ENCODE measurements at regions not wholly inside any gene's neighbourhood (a gene's known extent, or its start where the extent isn't known, plus 50 kb on each side); places are given as distances from the start of the nearest gene placed in this dataset.
"Not testable (repeated sequence)": the region's sequence is repeated elsewhere in the genome, so short reads cannot be mapped to it uniquely, and the experiment has no call there.

DNA sequence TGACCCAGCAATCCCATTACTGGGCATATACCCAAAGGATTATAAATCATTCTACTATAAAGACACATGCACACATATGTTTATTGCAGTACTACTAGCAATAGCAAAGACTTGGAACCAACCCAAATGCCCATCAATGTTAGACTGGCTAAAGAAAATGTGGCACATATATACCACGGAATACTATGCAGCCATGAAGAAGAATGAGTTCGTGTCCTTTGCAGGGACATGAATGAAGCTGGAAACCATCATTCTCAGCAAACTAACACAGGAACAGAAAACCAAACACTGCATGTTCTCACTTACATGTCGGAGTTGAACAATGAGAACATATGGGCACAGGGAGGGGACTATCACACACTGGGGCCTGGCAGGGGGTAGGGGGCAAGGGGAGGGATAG is 183.0 kb downstream of the HACE1 start:
- DNase-seq (ENCODE audit: low read depth) = not testable (repeated sequence)

DNA sequence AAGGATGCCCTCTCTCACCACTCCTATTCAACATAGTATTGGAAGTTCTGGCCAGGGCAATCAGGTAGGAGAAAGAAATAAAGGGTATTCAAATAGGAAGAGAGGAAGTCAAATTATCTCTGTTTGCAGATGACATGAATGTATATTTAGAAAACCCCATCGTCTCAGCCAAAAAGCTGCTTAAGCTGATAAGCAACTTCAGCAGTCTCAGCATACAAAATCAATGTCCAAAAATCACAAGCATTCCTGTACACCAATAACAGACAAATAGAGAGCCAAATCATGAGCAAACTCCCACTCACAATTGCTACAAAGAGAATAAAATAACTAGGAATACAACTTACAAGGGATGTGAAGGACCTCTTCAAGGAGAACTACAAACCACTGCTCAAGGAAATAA is 184.6 kb downstream of the HACE1 start:
- not testable (repeated sequence) for DNase-seq (ENCODE audit: low read depth)

DNA sequence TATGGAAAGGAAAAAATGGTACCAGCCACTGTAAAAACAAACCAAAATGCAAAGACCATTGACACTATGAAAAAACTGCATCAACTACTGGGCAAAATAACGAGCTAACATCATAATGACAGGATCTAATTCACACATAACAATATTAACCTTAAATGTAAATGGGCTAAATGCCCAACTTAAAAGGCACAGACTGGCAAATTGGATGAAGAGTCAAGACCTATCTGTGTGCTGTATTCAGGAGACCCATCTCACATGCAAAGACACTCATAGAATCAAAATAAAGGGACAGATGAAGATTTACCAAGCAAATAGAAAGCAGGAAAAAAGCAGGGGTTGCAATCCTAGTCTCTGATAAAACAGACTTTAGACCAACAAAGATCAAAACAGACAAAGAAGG is 186.6 kb downstream of the HACE1 start:
- DNase-seq (ENCODE audit: low read depth) = not testable (repeated sequence)

DNA sequence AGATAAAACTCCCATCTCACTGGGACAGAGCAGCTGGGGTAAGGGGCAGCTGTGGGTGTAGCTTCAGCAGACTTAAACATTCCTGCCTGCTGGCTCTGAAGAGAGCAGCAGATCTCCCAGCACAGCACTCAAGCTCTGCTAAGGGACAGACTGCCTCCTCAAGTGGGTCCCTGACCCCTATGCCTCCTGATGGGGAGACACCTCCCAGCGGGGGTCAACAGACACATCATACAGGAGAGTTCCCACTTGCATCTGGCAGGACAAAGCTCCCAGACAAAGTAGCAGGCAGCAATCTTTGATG is 188.2 kb downstream of the HACE1 start:
- DNase-seq (ENCODE audit: low read depth) = not testable (repeated sequence)

DNA sequence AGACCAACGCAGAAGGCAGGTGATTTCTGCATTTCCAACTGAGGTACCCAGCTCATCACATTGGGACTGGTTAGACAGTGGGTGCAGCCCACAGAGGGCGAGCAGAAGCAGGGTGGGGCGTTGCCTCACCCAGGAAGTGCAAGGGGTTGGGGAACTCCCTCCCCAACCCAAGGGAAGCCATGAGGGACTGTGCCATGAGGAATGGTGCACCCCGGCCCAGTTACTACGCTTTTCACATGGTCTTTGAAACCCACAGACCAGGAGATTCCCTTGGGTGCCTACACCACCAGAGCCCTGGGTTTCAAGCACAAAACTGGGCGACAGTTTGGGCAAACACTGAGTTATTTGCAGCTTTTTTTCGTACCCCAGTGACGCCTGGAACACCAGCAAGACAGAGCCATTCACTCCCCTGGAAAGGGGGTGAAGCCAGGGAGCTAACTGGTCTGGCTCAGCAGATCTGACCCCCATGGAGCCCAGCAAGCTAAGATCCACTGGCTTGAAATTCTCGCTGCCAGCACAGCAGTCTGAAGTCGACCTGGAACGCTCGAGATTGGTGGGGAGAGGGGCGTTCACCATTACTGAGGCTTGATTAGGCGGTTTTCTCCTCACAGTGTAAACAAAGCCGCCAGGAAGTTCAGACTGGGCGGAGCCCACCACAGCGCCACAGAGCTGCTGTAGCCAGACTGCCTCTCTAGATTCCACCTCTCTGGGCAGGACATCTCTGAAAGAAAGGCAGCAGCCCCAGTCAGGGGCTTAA is 188.7 kb downstream of the HACE1 start:
- DNase-seq (ENCODE audit: low read depth) = not testable (repeated sequence)

DNA sequence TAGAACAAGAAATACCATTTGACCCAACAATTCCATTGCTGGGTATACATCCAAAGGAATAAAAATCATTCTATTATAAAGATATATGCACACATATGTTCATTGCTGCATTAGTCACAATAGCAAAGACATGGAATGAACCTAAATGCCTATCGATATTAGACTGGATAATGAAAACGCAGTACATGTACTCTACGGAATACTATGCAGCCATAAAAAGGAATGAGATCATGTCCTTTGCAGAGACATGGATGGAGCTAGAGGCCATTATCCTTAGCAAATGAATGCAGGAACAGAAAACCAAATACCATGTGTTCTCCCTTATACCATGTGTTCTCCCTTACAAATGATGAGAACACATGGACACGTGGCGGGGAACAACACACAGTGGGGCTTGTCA is 190.2 kb downstream of the HACE1 start:
- DNase-seq (ENCODE audit: low read depth) = no peak

DNA sequence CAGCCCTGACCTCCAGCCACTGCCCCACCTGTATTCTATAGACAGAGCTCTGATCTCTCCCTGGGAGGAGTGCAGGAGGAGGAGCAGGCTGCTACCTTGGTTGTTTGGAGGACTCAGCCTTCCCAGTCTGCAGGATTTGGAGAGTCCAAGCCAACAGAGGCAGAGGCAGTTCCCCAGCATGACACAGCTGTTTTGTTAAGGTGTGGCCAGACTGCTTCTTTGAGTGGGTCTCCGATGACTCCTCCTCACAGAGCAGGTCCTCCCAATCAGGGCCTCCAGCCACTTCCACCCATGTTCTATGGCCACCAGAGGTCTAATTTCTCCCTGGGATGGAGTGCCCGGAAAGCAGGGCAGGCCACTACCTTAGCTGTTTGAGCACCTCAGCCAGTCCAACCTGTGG is 203.5 kb downstream of the HACE1 start:
- no peak for DNase-seq (ENCODE audit: low read depth)

DNA sequence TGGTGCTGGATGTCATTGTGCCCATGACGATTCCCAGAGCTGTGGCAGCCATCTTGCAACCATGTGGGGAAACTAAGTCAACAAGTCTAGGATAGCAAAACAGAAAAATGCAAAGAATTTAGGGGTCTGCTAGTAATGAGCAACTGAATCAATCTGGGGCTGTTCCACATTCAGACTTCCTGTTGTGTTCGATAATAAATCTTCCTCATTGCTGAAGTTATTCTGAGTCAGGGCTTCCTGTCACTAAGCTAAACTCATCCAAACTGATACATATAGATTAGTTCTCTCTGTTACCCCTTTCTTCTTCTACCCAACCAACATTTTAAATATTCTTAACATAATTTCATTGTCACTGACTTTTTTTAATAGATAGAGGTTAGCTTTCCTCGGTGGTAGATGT is 205.9 kb downstream of the HACE1 start:
- DNase-seq (ENCODE audit: low read depth) = no peak

DNA sequence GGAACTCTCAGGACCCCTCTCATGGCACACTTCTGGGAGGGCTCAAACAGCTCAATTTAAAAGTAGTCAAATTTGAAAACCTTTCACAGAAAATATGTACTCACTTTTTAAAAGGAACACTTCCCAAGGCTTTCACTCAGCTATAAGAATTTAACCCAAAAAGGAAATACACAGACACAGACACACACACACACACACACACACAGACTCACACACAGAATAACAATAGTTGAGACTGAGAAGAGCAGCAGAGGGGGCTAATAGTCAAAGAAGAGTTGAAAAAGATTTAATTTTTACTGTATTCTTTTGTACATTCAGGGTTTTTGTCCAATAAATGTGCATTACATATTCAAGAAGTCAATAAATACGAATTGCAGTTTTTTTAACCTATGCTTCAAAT is 211.4 kb downstream of the HACE1 start:
- no peak for DNase-seq (ENCODE audit: low read depth)

DNA sequence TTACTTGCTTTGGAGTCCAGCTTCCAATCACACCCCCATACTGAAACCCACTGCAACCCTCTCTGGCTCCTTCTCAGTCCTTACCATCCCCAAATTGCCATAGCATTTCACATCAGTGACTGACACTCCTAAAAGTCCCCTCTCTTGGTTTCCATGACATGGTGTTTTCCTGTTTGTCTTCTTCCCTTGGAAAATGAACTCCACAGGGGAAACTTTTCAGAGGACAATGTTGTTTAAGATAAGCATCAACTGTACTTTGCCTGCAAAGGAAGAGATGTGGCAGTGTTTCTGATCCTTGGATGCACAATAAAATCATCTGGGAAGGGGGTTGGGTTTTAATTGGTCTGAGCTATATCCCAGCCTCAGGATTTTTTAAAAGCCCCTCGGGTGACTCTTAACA is 214.9 kb downstream of the HACE1 start:
- DNase-seq (ENCODE audit: low read depth) = no peak

DNA sequence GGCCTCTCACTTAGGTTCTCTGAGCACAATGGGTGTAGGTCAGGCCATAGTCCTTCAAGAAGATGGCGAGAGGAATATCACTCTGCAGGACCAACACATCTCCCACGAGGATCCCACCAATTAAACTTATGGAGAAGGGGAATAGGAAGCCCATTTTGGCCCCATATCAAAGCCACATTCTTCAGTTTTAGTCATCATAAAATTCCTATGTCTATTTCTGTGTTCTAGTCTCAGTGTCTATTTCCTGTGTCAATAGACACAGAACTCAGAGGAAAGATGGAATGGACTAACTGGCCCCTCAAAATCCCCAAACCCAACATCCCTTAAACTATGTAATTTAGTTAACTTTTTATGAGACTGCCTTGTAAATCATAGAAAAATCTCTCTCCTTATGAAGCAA is 216.8 kb downstream of the HACE1 start:
- DNase-seq (ENCODE audit: low read depth) = no peak

DNA sequence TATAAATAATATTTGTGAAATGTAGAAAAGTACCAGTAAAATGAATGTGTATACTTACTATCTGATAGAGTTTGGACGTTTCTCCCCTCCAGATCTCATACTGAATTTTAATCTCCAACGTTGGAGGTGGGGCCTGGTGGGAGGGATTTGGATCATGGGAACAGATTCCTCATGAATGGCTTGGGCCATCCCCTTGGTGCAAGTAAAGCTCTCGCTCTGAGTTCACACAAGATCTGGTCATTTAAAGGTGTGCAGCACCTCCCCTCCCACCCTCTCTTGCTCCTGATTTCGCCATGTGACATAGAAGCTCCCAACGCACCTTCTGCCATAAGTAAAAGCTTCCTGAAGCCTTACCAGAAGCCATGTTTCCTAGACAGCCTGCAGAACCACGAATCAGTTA is 219.0 kb downstream of the HACE1 start:
- no peak for DNase-seq (ENCODE audit: low read depth)

DNA sequence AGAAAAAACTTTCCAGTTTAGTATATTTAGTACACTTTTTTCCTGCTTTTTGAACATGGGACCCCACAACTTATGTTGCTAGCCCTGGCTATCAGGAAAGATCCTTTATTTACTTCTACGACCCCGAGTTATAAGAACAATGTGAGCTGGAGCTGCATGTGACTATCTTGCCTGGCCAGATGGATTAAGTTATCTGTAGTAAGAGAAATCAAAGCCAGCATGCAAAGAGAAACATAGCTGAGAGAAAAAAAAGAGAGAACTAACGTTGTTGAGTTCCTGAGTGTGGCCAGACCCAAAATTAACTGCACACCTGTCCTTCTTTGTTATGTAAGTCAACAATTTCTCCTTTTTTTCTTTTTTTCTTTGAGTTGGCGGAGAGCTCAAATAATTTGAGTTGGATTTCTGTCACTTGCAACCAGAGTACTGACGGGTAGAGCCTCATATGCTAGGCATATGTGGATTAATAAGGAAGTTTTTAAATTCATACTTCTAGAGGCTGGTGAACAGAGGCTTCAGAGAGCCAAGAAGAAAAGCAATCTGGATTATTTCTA is 219.5 kb downstream of the HACE1 start:
- DNase-seq (ENCODE audit: low read depth) = no peak

DNA sequence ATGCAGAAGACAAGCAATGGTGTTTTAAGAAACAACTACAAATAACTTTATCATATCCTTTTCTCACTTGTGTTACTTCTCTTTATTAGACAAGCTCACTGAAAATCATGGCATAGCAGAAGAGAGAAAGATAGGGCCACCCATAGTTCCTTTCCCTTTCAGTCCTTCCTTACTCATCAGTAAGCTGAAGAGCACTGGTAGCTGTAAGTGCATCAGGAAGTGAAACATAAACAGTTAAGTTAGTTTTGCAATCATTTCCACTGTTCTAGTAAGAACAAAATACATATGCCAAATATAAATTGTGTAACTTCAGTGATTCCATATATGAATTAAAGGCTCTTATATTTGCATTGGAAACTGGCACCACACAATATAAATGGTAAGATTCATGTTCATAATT is 220.1 kb downstream of the HACE1 start:
- no peak for DNase-seq (ENCODE audit: low read depth)

DNA sequence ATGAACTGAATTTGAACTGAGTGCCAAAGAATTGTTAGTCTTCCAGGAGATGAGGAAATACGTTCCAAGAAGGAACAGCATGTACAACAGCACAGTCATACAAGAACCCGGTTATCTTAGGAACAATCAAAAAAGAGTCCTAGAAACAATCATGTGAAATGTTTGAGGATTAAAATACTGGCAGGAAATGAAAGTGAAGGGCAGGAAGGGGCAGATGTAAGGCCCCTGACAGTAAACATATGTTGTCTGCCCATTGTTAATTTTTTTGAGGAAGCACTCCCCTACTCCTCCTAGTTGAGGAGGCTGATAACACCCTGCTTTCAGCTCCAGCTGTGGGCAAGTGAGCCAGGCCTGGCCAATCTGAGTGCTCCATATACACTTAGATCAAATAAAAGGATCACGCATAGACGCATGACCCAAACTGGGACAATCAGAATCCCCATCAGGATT is 220.9 kb downstream of the HACE1 start:
- no peak for DNase-seq (ENCODE audit: low read depth)

DNA sequence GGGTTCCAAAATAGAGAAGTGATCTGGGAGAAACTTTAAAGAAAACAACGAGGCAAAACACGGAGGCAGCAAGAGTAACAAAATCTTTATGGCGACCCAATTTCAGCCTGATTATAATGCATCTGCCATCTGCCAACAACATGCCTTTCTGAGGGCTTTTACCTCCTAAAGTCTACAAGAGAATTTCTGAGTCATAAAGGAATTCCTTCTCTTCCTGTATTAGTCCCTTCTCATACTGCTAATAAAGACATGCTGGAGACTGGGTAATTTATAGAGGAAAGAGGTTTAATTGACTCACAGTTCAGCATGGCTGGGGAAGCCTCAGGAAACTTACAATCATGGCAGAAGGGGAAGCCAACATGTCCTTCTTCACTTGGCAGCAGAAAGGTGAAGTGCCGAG is 226.6 kb downstream of the HACE1 start:
- DNase-seq (ENCODE audit: low read depth) = no peak

DNA sequence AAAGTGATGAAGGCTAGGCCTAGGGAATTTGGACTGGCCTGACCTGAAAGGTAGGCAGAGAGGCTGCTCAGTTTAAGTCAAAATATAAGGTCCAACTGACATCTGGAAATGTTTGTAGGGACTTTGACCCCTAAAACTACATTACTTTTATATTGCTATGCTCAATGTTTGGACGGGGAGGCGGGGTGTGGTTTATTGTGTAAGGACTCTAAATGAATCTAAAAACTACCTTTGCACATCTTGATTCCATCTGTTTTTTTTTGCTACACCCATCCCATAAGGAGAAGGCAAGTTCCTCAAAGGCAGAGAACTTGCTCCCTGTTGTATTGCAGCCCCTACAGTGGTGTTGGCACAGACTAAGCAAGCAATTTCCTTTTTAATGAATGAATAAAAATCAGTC is 227.1 kb downstream of the HACE1 start:
- DNase-seq (ENCODE audit: low read depth) = no peak

DNA sequence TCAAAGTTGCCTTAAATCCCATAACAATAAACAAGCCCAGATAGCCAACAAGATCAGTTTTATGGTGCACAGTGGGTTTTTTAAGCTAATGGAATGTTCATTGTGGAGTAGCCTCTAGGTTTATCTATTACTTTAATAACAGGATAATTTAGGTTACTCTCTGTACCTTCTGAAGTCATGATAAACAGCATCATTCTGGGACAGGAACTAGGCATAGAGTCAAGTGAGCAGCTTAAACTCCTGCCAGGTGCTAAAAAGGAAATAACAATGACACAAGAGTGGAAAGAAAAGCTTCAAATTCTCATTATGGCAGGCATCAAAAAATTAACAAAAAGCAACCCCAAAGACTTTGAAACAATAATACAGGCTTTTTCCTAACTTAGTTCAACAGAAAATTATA is 228.8 kb downstream of the HACE1 start:
- DNase-seq (ENCODE audit: low read depth) = no peak

DNA sequence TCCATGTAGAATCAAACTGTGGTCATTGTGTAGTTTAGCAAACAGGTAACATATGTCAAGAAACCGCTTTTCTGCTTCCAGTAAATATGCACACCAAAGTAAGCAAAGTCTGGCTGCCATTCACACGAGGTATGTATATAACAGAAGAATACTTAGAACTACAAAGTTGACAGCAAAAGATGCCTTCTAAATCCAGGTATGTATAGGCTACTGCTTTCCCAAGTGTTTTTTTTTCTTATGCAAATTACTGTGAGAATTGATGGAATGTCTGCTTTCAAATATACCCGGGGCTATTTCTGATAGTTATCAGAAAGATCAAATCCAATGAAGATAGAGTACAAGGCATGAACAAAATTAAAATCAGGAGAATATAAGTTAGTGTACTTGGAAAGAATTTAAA is 229.2 kb downstream of the HACE1 start:
- DNase-seq (ENCODE audit: low read depth) = no peak

DNA sequence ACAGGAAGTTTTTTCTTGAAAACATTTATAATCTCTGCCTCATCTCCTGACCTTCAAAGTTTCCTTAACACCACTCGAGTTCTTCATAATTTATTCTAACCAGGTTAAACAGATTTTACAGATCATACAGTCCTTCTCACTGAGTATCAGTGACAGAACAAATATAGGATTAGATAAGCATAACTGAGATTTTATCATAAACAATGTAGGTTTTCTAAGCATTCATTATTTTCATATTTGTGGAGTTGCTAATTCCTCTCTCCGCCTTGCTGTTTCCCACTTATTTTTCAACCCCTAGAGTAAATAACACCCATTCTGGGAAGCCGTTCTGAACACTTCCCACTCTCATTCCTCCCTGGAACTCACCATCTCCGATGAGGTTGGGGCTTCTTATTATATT is 229.9 kb downstream of the HACE1 start:
- DNase-seq (ENCODE audit: low read depth) = no peak

DNA sequence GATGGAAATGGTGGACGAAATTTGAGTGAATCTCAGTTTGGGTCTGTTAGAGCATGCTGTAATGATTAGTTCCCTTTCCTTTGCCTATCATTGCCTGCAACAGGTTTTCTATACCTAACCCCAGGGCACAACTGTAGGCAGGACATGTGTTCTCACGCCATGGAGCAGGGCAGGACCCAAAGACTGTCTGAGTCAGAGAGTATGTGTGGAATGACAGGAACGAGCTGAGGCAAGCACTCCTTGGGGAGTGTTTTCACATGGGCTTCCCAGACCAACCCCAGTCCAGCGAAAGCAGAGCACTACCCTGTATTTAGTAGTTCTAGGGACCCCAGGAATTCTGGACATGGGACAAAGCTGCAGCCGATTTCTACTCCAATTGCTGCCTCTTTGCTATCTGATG is 234.2 kb downstream of the HACE1 start:
- peak; percentile 87 for DNase-seq (ENCODE audit: low read depth)

DNA sequence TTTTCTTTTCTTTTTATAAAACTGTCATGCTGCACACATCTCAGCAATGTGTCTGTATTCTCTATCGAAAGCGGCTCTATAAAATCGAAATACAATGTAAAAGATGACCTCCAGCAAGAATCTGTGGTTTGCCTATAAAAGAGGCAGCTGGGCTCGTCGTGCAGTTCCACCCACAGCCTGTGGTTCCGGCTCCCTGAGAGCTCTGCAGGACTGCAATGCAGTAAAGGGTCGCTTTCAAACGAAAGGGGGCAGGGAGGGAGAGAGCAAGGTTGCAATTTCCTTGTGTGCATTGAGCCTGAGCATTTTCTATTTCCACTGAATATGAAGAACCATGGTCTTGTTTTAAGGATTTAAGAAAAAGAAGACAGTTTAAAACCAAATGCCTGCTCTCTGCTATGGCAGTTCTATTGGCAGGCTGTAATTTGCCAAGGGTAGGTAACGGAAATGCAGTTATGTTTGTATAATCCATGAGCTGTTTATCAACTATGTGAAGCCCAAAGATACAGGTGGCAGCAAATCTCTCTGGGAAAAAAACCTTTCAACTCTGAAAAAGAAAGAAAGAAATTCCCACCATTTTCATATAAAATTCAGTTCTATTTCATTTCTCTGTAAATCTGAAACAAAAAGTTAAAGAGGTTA is 236.5 kb downstream of the HACE1 start:
- DNase-seq (ENCODE audit: low read depth) = peak; percentile 24

DNA sequence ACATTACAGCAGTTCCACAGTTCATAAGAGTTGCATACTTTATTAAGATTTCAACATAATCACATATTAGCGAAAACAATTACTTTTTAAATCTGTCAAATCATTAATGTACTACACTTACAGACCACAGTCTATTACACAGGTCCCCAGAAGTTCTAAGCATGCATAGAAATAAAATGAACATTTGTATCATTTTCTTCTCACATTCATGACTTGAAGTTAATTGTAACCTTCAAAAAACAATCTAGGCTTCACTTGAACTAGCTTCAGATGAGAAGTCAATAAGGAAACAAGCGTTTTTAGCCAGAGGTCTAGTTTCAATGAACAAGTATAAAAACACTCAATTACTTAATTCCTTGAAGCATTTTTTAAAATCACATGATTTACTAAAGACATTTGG is 238.3 kb downstream of the HACE1 start:
- no peak for DNase-seq (ENCODE audit: low read depth)
